NCI-H1930 (cell line): ENCODE measurements at regions not wholly inside any gene's neighbourhood (a gene's known extent, or its start where the extent isn't known, plus 50 kb on each side); places are given as distances from the start of the nearest gene placed in this dataset.

ENCODE experiments used
- DNase-seq, 2 experiments: peaks; one replicate each; lab custom pipeline; 2025; lab: John Stamatoyannopoulos, UW

DNA sequence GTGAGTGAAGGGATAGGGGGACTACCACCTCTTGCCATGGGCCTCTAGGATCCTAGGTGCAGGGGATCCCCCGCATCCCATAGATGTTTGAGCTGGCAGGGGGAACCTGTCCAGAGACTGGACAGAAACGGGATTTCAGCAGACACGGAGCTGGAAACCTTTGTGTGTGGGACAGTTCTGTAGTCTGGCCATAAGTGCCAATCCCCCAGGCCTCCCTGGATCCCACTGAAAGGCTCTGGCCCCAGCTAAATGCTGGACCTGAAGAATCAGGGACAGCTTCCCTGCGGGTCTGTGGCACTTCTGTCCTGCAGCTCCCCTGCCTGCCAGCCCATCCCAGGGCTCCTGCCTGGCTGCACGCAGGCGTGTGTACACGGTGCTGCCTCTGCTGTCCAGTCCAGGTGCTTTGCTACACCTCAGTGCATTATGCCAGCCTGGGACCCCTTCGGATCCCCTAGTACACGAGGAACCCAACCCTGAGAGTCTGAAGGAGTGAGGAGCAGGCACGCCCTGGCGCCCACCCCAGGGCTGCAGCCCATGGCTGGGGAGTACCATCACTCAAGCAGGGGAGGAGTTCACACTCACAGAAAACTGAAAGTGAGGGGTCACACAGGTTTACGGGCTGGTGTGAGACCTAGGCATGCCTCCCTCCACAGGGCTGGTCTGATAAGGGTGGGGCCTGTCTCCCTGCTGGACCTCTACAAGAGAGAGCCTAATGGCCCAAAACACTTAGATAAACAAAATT is 703.0 kb downstream of the ARAP2 start:
- DNase-seq: no peak

DNA sequence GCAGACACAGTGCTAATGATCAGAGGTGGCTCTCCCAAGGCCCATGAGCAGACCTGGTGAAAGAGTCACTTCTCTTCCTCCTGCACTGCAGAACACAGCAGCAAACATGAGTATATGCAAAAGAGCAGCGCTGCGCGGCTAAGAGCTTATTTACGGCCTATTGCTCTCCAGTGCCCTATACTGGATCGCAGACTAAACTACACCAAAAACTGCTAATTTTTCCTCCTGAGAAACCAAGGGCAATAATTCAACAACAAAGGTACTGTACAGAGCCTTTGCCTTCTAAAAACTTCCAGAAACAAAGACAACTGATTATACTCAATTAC is 702.5 kb downstream of the ARAP2 start:
- no peak for DNase-seq

DNA sequence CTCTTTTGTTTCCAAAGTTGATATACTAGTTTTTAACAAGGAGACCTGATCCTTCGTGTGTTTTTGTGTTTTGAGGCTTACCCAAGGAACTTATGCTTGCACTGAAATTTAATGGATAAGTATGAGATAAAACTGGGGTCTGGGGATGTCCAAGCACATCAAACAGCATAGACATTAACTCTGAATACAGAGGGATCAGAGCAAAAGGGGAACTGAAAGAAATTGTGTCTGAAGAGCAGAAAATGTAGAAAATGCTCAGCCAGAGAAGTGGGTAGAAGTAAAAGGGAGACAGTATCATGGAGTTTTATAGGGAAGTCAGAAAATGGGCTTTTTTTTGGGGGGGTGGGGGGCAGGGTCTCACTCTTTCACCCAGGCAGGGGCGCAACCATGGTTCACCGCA is 695.4 kb downstream of the ARAP2 start:
- no peak for DNase-seq

DNA sequence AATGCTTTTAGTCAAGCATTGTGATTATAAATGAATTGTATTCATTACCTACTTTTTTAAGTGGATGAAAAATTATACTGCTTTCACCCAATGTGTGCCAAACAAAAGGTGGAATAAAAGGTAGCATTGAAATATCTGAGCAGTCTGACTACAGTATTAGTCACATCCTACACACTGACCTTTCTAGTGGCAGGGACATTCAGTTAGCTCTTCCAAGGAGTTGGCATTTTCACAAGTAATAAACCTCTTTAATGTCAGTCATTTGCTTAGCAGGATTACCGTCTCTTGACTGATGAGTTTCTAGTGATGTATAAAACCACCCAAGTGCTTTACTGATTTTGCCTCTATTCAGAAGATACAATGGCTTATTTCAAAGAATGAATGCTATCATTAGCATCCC is 687.9 kb downstream of the ARAP2 start:
- no peak for DNase-seq

DNA sequence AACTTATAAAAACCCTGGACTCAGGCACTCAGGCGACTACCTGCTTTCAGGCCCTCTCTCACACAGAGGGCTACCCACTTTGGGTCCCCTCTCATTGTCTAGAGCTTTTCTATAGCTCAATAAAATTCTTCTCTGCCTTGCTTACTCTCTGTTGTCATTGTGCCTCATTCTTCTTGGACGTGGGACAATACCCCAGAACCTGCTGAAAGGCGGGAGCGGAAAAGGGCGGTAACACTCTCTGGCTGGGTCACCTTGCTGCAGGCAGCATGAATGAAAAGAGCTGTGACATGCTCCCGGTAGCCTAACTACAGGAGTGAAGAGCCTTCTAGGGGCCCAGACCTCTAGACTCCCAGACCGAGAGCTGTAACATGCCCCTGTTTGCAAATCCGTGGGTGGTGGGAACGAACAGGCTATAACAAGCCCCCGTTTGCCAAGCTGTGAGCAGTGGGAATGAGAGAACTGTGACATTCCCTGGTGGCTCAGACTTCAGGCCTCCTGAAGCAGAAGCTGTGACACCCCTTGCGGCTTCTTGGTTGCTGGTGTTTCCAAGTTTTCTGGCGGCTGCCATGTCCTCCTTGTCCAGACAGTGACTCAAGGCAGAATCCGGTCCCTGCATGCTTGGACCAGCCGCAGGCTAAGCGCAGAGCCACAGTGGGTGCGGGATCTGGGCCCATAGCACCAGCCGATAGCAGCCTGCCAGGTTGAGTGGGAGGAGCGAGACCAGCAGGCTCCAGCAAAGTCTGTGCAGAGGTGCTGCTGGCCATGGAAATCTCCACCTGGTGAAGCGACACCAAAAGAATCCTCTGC is 684.6 kb downstream of the ARAP2 start:
- no peak for DNase-seq

DNA sequence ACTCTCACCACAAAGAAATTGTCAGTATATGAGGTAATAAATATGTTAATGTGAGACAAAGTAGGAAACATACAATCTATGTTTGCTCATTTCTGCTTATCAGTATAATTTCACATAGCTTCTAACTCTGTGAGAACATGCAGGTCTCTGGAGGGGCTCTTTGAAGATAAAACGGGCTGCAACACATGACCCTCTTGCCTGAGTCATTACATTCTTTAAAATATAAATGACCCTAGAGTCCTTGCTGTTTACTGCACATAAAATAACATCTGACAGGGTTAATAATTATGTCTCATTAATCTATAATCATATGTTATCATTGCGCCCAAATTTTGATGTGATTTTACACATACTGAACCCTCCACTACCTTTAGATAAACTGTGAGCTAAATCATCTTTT is 681.5 kb downstream of the ARAP2 start:
- no peak for DNase-seq

DNA sequence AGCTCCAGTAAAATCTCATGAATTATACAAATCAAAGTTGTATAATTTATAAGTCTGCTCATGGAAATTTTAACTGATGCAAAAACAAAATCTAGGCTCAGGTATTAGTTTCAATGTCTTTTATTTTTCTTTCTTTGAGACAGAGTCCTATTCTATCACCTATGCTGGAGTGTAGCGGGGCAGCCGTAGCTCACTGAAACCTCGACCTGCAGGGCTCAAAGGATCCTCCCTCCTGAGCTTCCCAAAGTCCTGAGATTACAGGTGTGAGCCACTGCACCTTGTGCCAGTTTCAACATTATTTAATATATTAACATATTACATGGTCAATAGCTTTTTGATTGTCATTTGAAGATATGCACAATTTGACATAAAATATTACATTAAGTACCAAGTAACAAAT is 678.7 kb downstream of the ARAP2 start:
- DNase-seq: no peak

DNA sequence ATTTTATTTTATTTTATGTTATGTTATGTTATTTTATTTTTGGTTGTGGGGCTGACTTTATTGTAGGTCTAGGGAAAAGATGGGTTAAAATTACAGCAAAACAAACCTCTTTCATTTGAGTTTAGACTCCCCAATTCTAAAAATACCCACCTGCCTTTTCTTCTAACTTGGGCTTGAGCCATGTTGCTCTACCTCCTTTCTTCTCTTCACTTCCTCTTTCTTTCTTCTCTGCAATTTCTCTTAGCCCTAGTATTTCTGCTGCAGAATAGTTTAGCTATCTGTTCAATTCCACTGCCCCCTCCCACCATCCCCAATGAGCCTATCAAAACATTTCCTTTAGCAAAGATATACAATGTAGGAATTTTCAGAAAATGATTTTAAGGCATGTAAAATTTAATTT is 653.3 kb downstream of the ARAP2 start:
- no peak for DNase-seq

DNA sequence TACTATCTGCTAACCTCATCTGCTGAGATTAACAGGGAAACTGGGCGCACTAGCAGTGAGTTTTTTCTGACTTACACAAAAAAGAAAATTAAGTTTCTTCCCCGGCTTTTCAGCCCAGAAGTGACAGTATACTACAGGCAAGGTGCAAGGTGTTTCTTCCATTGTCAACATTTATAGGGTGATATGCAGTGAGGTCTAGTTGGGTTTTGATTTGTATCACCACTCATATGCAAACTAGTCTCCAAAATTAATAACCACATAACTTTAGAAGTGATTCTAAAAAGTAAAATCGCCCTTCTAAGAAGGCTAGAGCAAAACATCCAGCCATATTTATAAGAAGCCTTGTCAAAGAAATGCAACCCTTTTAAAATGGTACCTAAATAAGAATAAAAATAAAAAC is 640.1 kb downstream of the ARAP2 start:
- DNase-seq: no peak

DNA sequence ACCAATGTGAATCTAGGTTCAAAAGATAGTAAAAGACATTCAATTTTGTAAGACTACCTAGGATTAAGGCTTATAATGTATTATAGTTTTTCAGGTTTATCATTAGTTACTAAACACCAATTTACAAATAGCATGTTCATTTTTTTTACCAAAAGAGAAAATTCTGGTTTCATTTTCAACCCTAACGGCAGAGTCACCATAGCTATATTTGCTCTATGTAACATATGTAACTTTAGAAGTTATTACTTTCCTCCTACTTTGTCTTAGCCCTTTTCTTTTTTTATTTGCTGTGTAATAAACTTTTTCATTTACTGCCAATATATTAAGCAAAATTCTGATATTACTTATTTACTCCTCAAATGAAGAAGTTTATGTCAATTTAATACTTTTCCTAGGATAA is 639.6 kb downstream of the ARAP2 start:
- DNase-seq: no peak

DNA sequence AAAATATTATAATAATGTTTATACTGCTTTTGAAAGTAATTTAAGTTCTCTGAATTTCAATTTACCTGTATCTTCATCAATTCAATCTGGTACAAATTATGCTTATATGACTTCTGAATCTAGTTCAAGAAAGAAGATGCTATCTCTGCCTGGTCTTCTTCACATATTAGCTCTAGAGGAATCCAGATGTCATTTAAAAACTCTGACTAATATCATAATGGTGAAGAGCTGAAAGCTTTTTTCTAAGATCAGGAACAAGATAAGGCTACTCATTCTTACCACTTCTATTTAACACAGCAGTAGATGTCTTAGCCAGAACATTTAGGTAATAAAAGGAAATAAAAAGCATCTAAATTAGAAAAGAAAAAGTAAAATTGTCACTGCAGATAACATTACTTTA is 636.1 kb downstream of the ARAP2 start:
- DNase-seq: no peak

DNA sequence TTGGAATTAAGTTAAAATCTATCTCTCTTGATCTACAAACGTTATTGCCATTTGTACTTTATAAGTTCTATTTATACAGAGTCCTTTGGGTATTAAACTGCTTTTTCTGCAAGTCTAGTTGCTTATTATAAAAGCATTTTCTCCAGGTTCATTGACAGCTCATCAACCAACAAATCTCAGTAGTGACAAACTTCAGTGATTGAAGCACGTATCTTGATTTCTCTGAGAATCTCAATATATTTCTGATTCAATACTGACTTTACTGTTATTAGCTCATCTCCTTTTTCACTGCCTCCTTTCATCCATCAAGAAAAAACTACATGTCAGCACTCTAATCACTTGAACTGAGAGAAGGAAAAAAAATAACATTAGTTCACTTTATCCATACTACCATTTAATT is 630.2 kb downstream of the ARAP2 start:
- no peak for DNase-seq

DNA sequence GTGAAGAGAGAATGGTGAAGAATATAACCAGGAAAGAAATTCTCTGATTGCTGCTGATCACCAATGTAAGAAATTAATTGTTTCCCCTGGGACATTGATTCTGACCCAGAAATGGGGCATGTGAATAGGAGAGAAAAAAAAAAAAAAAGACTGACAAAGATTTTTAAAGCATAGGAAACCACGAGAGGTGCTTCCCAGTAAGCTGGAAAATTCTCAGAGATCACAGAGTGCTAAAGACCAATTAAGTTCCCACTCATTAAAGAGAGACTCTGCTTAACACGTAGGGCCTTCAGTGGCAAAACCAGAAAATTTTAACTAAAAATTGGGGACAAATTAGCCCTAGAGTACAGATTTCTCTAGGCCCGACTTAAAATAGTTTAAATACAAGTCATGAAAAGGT is 604.4 kb downstream of the ARAP2 start:
- no peak for DNase-seq

DNA sequence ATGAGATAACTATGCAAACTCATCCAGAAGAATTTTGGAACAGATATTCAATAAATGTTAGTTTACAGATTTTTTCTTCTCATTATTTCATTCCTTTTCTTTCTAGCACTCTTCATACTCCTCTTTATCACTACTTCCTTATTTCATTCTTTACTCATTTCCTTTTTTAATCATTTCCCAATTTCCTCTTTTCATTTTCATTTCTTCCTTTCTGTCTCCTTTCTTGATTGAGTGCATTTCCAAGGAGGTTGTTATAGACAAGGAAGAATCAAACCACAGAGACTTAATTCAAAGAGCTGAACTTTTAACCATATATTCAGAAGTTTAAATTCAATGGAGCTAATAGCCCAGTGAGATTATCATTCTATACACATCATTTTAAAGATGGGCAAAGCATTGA is 600.7 kb downstream of the ARAP2 start:
- no peak for DNase-seq

DNA sequence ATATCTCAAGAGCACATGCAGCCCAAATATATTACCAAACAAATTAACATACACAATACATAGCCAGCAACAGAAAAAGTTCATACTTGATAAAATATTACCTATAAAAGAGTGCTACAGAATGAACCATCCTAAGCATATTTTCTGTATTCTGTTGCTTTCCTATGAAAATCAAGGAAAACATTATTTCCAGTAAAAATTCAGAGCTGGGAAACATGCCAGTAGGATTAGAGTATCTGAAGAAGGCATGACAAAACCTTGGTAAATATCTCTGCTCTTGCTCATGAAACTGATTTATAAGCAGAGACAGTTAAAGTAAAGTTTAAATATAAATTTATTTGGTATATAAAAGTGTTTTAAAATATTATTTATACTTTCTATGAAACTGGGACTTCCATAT is 599.7 kb downstream of the ARAP2 start:
- no peak for DNase-seq

DNA sequence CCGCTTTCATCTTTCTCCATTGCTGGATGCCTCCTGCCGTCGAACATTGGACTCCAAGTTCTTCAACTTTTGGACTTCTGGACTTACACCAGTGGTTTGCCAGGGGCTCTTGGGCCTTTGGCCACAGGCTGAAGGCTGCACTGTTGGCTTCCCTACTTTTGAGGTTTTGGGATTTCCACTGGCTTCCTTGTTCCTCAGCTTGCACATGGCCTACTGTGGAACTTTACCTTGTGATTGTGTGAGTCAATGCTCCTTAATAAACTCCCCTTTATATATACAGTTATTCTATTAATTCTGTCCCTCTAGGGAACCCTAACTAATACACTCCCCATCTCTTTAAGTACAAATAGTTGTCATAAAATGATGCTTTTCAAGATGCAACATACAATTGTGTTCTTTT is 595.3 kb downstream of the ARAP2 start:
- DNase-seq: no peak

DNA sequence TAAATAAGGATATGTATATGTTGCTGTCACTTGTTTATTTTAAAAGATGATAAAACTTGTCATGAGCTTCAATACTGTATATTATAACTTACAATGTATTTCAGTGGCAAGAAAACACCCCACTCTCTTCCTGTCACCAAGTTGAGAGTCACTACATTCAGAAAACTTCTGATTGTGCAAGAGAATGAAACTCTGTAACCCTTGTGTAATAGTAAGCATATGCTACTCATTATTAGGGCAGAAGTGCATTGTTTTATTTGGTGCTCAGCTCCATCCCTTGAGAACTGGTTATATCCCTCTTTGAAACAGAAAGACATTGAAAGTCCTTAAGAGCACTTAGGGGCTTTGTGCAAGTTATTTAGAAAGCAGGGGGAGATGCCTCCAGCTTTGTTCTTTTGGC is 594.5 kb downstream of the ARAP2 start:
- DNase-seq: no peak

DNA sequence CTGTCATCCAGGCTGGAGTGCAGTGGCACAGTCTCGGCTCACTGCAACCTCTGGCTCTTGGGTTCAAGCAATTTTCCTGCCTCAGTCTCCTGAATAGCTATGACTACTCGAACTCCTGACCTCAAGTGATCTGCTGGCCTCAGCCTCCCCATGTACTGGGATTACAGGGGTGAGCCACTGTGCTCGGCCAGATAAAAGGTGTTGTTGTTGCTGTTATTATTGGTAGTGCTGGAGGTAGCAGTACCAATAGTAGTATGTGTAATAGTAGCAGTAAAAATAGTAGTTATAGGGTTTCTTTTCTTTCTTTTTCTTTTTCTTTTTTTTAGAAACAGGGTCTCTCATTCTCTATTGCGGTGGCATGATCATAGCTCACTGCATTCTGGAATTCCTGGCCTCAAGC is 592.1 kb downstream of the ARAP2 start:
- no peak for DNase-seq

DNA sequence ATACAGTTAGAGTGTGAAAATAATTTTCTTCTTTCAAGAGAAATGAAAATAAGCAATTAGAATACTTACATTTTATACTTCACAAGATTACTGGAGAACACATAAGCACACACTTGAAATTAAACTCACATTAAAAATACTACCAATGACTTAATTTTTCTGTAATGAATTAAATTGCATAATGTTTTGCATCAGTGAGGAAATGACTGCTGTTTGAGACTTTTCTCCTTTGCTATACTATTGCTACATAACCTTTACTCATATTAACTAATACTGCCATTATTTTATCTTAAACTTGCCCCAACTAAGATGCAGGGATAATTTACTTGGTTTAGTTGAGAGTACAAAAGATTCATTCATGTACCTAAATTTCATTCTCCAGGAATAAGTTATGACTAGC is 590.9 kb downstream of the ARAP2 start:
- no peak for DNase-seq

DNA sequence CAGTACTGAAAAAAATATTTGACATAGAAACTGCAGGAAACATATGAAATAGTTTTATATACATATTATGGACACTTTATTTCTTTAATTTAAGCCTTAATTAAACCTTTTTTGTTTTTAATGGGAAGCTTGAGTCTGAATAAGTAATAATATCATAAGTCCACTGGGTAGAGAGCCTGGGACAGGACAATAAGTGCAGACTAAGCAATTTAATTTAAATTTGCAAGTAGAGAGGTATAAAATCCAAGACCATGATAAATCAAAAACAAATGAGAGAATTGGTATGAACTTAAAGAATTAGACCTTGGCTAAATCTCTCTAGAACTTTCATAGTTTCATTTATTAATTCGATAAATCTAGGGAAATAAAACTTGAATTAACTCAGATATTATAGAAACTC is 571.2 kb downstream of the ARAP2 start:
- no peak for DNase-seq

DNA sequence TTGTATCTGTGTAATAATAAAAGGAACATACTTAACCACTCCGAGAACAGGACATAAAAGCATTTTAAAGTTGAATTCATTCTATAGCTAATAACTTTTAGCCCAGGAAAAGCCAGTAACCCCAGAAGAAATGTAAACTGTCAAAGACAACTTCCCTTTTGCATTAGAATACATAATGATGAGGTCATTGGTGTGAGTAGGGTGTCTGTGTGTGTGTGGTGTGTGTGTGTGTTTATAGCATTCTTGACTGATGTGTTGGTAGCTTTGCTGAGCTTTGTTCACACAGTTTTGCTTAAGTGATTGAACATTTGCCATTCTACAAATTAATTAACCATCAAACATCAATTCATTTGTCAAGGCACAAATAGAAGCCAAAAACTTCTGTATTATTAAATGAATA is 559.6 kb downstream of the ARAP2 start:
- DNase-seq: no peak

DNA sequence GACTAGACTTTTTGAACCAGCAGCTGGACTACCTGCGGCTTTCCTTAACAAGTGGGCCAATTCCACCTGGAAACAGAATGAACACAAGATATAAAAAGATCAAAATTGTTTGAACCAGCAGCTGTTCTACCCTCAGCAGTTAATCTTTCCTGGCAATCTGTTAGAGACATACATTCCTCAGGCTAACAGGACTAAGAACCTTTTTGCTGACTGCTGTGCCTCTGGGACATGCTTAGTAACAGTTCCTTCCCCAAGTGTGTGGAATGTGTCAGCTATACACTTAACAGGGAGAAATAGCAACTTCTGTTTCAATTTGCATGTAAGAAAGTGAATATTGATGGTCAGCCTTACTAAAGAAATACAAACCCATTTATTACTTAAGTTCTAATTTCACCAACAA is 554.4 kb downstream of the ARAP2 start:
- DNase-seq: peak in 1 of 2 experiments; percentile 1

DNA sequence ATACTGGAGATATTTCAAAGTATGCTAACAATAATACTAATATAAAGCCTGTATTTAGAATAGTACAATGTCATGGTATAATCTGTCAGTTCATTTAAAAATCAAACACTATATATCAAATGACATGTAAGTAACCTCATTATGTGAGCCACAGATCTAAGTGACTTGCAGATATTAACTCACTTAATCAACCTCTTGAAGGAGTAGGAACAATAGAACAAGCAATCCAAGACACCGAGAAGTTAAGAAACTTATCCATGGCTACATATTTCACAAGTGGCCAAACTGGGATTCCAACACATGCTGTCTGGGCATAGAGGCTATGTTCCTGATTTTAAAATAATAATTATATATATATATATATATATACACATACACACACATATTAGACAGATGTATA is 554.0 kb downstream of the ARAP2 start:
- DNase-seq: no peak

DNA sequence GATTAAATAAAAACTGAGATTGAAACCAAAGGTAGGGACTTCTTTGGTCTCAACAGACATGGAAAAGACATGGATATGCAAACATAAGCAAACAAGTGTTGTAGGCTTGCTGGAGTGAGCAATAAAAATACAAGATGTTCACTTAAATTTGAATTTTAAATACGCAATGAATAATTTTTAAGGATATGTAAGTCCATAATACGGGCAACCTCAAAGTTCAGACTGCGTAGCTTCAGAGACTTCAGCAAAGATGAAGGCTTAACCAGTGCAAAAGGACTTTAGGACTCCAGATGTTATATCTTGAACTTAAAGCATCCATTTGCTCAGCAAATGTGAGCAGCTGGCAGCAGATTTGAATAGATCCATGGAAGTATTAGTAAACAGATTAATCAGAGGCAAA is 549.3 kb downstream of the ARAP2 start:
- DNase-seq: no peak
